HepG2 (cell line): ENCODE measurements at regions not wholly inside any gene's neighbourhood (a gene's known extent, or its start where the extent isn't known, plus 50 kb on each side); places are given as distances from the start of the nearest gene placed in this dataset.
"Not testable (repeated sequence)": the region's sequence is repeated elsewhere in the genome, so short reads cannot be mapped to it uniquely, and the experiment has no call there.

Experiments used
- ATAC-seq: fragments of 200-7000 bp; cut with Tn5 transposase; 3 replicates; pipeline ENCODE4 v1.9.1; 2020; ENCODE audit warnings: mild to moderate bottlenecking, moderate library complexity
- BruUV-seq: library from RNA; stranded (reverse); fragments of 400-500 nt; replicated peaks from 2 replicates; lab custom pipeline; 2021; lab: Mats Ljungman, UMichigan
- CTCF ChIA-PET: fragments of 300-600 bp; formaldehyde crosslinking; extraction: SDS; loops from one replicate; lab custom pipeline; 2021; ENCODE audit warnings: low total read pairs, inconsistent platforms, low intra/inter-chr PET ratio; lab: Yijun Ruan, JAX
- POLR2A ChIA-PET: fragments of 350-600 bp; sonication (Branson Sonifier 250); formaldehyde crosslinking; loops from one replicate; lab custom pipeline; 2020; ENCODE audit warnings: antibody characterized with exemption, inconsistent platforms; lab: Yijun Ruan, JAX
- DNase-seq: peaks from one replicate; pipeline ENCODE4 v3.0.0-alpha.2; 2015; ENCODE audit warnings: low spot score
- FAIRE-seq: peaks from 3 replicates; lab custom pipeline; 2011; peaks lifted over from hg19 to GRCh38; lab: Jason Lieb, UNC
- H2AFZ ChIP-seq: one replicate; pipeline ENCODE4 v1.6.1; 2011; ENCODE audit warnings: low read length, inconsistent platforms
- H3K27ac ChIP-seq: fragments of 300-600 bp; 3 replicates; pipeline ENCODE4 v1.8.0; 2011; ENCODE audit warnings: mixed run types, mild to moderate bottlenecking, mixed read lengths, low read length, inconsistent platforms; ENCODE audit not compliant: insufficient read depth; ENCODE audit errors: extremely low read length
- H3K27me3 ChIP-seq, 2 experiments: fragments of 200-600 bp in 1 of 2; 2 replicates in 1 of 2; 3 replicates in 1 of 2; pipeline versions ENCODE4 v1.6.0 to v1.8.0; 2011; ENCODE audit warnings: low read length in 2 of 2, mild to moderate bottlenecking in 2 of 2, moderate library complexity in 2 of 2, inconsistent platforms in 1 of 2; ENCODE audit not compliant: insufficient read depth in 2 of 2, control insufficient read depth in 1 of 2
- H3K36me3 ChIP-seq, 2 experiments: fragments of 200-600 bp in 1 of 2; replicated peaks in 1 of 2; 2 replicates in 1 of 2; 3 replicates in 1 of 2; pipeline versions ENCODE4 v1.5.1 to v1.8.0; 2011; ENCODE audit warnings: low read length in 2 of 2, inconsistent platforms in 1 of 2; ENCODE audit not compliant: insufficient read depth in 2 of 2, control insufficient read depth in 1 of 2
- H3K4me1 ChIP-seq: 2 replicates; pipeline ENCODE4 v1.5.1; 2012; ENCODE audit warnings: low read length, inconsistent platforms; ENCODE audit not compliant: insufficient read depth
- H3K4me2 ChIP-seq: 2 replicates; pipeline ENCODE4 v1.6.0; 2011; ENCODE audit warnings: low read depth, low read length, inconsistent platforms
- H3K4me3 ChIP-seq, 3 experiments: fragments of 200-600 bp in 1 of 3; sonication (generic), shearing (Covaris generic) in 1 of 3; replicated peaks in 1 of 3; 2 replicates each; pipeline ENCODE4 v1.5.1; 2011 to 2016; ENCODE audit warnings: low read length in 3 of 3, inconsistent platforms in 2 of 3, low read depth in 2 of 3, mild to moderate bottlenecking in 2 of 3, control low read depth in 1 of 3, mixed read lengths in 1 of 3; ENCODE audit not compliant: insufficient read depth in 1 of 3
- H3K79me2 ChIP-seq: one replicate; pipeline ENCODE4 v1.6.1; 2011; ENCODE audit warnings: low read length, inconsistent platforms; ENCODE audit not compliant: insufficient read depth
- H3K9ac ChIP-seq: 2 replicates; pipeline ENCODE4 v1.6.0; 2011; ENCODE audit warnings: mild to moderate bottlenecking, low read depth, low read length, inconsistent platforms; ENCODE audit not compliant: insufficient read depth
- H3K9me3 ChIP-seq: 2 replicates; pipeline ENCODE4 v1.5.1; 2012; ENCODE audit warnings: mild to moderate bottlenecking, low read length
- H4K20me1 ChIP-seq: 2 replicates; pipeline ENCODE4 v1.6.0; 2011; ENCODE audit warnings: inconsistent platforms, mild to moderate bottlenecking, low read length, moderate library complexity; ENCODE audit not compliant: insufficient read depth
- ESRRA ChIP-seq: sonication (generic); formaldehyde crosslinking; IDR thresholded peaks from 2 replicates; pipeline ENCODE4 v1.5.1; 2020; ENCODE audit warnings: mild to moderate bottlenecking, low read depth, missing genetic modification reagents
- FOSL2 ChIP-seq: sonication (generic); formaldehyde crosslinking; IDR thresholded peaks from 2 replicates; pipeline ENCODE4 v1.4.0; 2020; ENCODE audit warnings: missing genetic modification reagents
- MXD4 ChIP-seq: IDR thresholded peaks from 2 replicates; pipeline ENCODE4 v1.6.1; 2016; ENCODE audit warnings: mild to moderate bottlenecking, missing biosample characterization, missing genetic modification reagents
- RAD21 ChIP-seq: fragments of 450-650 bp; formaldehyde crosslinking; IDR thresholded peaks from 2 replicates; pipeline ENCODE4 v1.5.0; 2020; ENCODE audit warnings: mild to moderate bottlenecking
- SAP130 ChIP-seq: IDR thresholded peaks from 2 replicates; pipeline ENCODE4 v1.6.1; 2016; ENCODE audit warnings: low read depth
- SIX1 ChIP-seq: sonication (generic); formaldehyde crosslinking; IDR thresholded peaks from 2 replicates; pipeline ENCODE4 v1.4.0; 2020; ENCODE audit warnings: missing genetic modification reagents, borderline replicate concordance
- SMC3 ChIP-seq: IDR thresholded peaks from 2 replicates; pipeline ENCODE4 v1.6.1; 2011; ENCODE audit warnings: low read length, improper control_type of control experiment
- STAG1 ChIP-seq: sonication (generic); formaldehyde crosslinking; IDR thresholded peaks from 2 replicates; pipeline ENCODE4 v1.4.0; 2020; ENCODE audit warnings: missing genetic modification reagents
- TEAD3 ChIP-seq: optimal IDR thresholded peaks from 2 replicates; pipeline ENCODE3; 2016; ENCODE audit warnings: borderline replicate concordance
- WGBS: methylation state at CpG from one replicate; pipeline ENCODE4 v1.1.6; 2017; ENCODE audit warnings: low lambda C conversion rate; 5-methylcytosine and 5-hydroxymethylcytosine counted together
- in situ Hi-C: cut with HindIII; loops from 2 replicates; pipeline ENCODE4 v1.10.0; 2017; ENCODE audit warnings: low pct_unique_long_range_greater_than_20kb; ENCODE audit not compliant: extremely low pct_ligation_motif_present
- intact Hi-C: fragments of 100-400 bp; cut with micrococcal nuclease; formaldehyde crosslinking; loops from one replicate; pipeline ENCODE4 v1.10.0; 2022; ENCODE audit not compliant: unreplicated experiment
- TF ChIP-seq, protein P1 (sequence below): sonication (generic); formaldehyde crosslinking; IDR thresholded peaks from 2 replicates; pipeline ENCODE4 v1.4.0; 2020; ENCODE audit warnings: missing genetic modification reagents
- TF ChIP-seq, protein P2 (sequence below): sonication (generic); formaldehyde crosslinking; IDR thresholded peaks from 2 replicates; pipeline ENCODE4 v1.8.0; 2022; ENCODE audit warnings: missing genetic modification reagents, low read depth, mild to moderate bottlenecking, borderline replicate concordance
- TF ChIP-seq, protein P3 (sequence below): IDR thresholded peaks from 2 replicates; pipeline ENCODE4 v1.6.1; 2012; ENCODE audit warnings: low read depth, low read length, improper control_type of control experiment
- TF ChIP-seq, protein P4 (sequence below): sonication (generic); formaldehyde crosslinking; IDR thresholded peaks from 2 replicates; pipeline ENCODE4 v1.5.0; 2020; ENCODE audit warnings: mild to moderate bottlenecking, missing genetic modification reagents, moderate library complexity

DNA sequence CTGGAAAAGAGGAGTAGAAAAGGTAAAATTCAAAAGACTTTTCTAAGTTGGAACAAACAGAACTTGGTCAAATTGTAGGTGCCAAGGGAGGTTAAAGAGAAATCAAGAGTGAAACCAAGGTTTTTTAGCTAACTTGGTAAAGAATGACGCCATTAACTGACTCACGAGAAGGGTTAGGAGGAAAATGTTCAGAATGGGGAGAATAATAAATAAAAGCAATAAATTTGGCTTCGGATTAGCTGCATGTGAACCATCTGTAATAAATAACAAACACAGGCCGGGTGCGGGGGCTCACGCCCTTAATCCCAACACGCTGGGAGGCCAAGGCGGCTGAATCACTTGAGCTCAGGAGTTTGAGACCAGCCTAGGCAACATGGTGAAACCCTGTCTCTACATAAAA is 71.9 kb upstream of the SRRM3 start:
- DNase-seq (no peak), ATAC-seq (no peak), FAIRE-seq (no peak)
- Histone ChIP-seq H3K79me2 (no peaks in the 10 kb centered on the region), H3K9ac (no peak overlapping the region), H4K20me1 (no peaks in the 10 kb centered on the region), H3K4me1 (peaks cover 51% of the 10 kb centered on the region), H3K9me3 (no peaks in the 10 kb centered on the region), H3K36me3 (no peaks in the 10 kb centered on the region), H2AFZ (no peak overlapping the region), H3K4me2 (no peak overlapping the region)
- in situ Hi-C loops = loop anchor here (5.0 kb wide), 1 partner anchor 63 kb away; no protein-coding TSS in a partner anchor
- TF ChIP-seq, protein P1, sequence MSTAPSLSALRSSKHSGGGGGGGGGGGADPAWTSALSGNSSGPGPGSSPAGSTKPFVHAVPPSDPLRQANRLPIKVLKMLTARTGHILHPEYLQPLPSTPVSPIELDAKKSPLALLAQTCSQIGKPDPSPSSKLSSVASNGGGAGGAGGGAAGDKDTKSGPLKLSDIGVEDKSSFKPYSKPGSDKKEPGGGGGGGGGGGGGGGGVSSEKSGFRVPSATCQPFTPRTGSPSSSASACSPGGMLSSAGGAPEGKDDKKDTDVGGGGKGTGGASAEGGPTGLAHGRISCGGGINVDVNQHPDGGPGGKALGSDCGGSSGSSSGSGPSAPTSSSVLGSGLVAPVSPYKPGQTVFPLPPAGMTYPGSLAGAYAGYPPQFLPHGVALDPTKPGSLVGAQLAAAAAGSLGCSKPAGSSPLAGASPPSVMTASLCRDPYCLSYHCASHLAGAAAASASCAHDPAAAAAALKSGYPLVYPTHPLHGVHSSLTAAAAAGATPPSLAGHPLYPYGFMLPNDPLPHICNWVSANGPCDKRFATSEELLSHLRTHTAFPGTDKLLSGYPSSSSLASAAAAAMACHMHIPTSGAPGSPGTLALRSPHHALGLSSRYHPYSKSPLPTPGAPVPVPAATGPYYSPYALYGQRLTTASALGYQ (CRISPR knock-in tag) = no peak
- TF ChIP-seq, protein P2, sequence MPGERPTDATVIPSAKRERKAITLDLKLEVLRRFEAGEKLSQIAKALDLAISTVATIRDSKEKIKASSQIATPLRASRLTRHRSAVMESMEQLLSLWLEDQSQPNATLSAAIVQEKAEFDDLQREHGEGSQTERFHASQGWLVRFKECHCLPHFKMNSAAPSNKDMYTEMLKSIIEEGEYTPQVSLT (CRISPR knock-in tag) = no peak
- no peak for TF ChIP-seq ESRRA (CRISPR knock-in tag)
- TF ChIP-seq, all 625 proteins: peak for 0
- 97% methylated on average over 8 of the region's 8 CpGs for WGBS
- Histone ChIP-seq H3K27ac (no peak overlapping the region), H3K4me3 (no peak overlapping the region), H3K27me3 (no peaks in the 10 kb centered on the region)
- ChIA-PET POLR2A (interaction anchor here (1.1 to 1.6 kb wide), 2 partner anchors 11 to 24 kb away, joined by 3 to 5 read pairs; no protein-coding TSS in a partner anchor), CTCF (no interaction called here)
- intact Hi-C loops = loop anchor here (5.0 kb wide), 2 partner anchors 83 to 278 kb away; partner anchors contain the start of genes MDH2 and STYXL1
- BruUV-seq = no TSS peak

DNA sequence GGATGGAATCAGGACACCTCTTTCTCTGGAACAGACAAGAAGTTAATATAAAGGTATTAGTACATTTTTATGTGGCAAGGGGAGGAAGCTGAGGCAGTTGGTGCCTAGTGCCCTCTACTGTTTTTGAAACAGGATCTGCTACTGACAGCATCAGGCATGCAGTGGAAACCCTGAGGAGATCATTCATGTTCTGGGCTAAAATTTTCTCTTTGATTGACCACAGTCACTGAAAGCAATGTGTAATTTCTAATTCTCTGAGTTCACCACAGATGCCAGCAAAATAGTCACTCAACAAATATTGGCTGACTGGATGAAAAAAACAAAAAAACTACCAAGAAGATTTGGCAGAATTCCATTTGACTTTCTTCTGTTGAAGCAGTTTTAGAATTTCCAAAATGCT is 71.0 kb upstream of the SRRM3 start:
- peaks cover 52% of the 10 kb centered on the region for H3K4me1 ChIP-seq
- DNase-seq (peak; percentile 44), ATAC-seq (peak; percentile 92), FAIRE-seq (peak; percentile 76)
- H2AFZ ChIP-seq, H3K4me3 ChIP-seq, H3K36me3 ChIP-seq, H3K79me2 ChIP-seq, H3K27me3 ChIP-seq, BruUV-seq, H3K9ac ChIP-seq, CTCF ChIA-PET, H3K4me2 ChIP-seq, H3K9me3 ChIP-seq, H4K20me1 ChIP-seq, H3K27ac ChIP-seq: not testable (repeated sequence)
- POLR2A ChIA-PET = interaction anchor here (1.1 to 1.6 kb wide), 2 partner anchors 12 to 24 kb away, joined by 3 to 5 read pairs; no protein-coding TSS in a partner anchor
- in situ Hi-C loops = loop anchor here (5.0 kb wide), 1 partner anchor 63 kb away; no protein-coding TSS in a partner anchor
- intact Hi-C loops = loop anchor here (5.0 kb wide), 2 partner anchors 83 to 278 kb away; partner anchors contain the start of genes MDH2 and STYXL1
- TF ChIP-seq, protein P3, sequence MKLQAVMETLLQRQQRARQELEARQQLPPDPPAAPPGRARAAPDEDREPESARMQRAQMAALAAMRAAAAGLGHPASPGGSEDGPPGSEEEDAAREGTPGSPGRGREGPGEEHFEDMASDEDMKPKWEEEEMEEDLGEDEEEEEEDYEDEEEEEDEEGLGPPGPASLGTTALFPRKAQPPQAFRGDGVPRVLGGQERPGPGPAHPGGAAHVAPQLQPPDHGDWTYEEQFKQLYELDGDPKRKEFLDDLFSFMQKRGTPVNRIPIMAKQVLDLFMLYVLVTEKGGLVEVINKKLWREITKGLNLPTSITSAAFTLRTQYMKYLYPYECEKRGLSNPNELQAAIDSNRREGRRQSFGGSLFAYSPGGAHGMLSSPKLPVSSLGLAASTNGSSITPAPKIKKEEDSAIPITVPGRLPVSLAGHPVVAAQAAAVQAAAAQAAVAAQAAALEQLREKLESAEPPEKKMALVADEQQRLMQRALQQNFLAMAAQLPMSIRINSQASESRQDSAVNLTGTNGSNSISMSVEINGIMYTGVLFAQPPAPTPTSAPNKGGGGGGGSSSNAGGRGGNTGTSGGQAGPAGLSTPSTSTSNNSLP = 0 out of 2 replicates have a peak, but pooled peaks have one; percentile 50
- TF ChIP-seq STAG1 (peak; percentile 82), SAP130 (CRISPR knock-in tag) (0 out of 2 replicates have a peak, but pooled peaks have one; percentile 16), SMC3 (peak; percentile 66), RAD21 (CRISPR knock-in tag) (peak; percentile 59), FOSL2 (0 out of 2 replicates have a peak, but pooled peaks have one; percentile 14), MXD4 (0 out of 2 replicates have a peak, but pooled peaks have one; percentile 30), TEAD3 (CRISPR knock-in tag) (peak; percentile 17), SIX1 (CRISPR knock-in tag) (peak; percentile 35; the same call in 1 of the 2 replicates)
- TF ChIP-seq, protein P4, sequence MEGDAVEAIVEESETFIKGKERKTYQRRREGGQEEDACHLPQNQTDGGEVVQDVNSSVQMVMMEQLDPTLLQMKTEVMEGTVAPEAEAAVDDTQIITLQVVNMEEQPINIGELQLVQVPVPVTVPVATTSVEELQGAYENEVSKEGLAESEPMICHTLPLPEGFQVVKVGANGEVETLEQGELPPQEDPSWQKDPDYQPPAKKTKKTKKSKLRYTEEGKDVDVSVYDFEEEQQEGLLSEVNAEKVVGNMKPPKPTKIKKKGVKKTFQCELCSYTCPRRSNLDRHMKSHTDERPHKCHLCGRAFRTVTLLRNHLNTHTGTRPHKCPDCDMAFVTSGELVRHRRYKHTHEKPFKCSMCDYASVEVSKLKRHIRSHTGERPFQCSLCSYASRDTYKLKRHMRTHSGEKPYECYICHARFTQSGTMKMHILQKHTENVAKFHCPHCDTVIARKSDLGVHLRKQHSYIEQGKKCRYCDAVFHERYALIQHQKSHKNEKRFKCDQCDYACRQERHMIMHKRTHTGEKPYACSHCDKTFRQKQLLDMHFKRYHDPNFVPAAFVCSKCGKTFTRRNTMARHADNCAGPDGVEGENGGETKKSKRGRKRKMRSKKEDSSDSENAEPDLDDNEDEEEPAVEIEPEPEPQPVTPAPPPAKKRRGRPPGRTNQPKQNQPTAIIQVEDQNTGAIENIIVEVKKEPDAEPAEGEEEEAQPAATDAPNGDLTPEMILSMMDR (CRISPR knock-in tag) = peak; percentile 79
